ENCODE measurements at regions not wholly inside any gene's neighbourhood (a gene's known extent, or its start where the extent isn't known, plus 50 kb on each side); places are given as distances from the start of the nearest gene placed in this dataset.

- Histone ChIP-seq H3K79me2 (ENCODE audit: control insufficient read depth, insufficient read depth, low read length) (no peaks in the 10 kb centered on the region), H3K27me3 (replicated peaks in 1 of 2; ENCODE audit: control insufficient read depth in 2 of 2, insufficient read depth in 2 of 2, low read length in 1 of 2) (no peaks in the 10 kb centered on the region)
These were observed 207.6 kb upstream of the FOXA2 start for GRCh38 chr20:22791877-22792525.

More at GRCh38 chr20:22791877-22792525, 207.6 kb upstream of the FOXA2 start:
- CTCF ChIA-PET, result no interaction called here
- SMC1A ChIA-PET (ENCODE audit: uncharacterized antibody, unreplicated experiment), result no interaction called here
- no peak overlapping the region for H3K4me3 ChIP-seq
- H3K4me2 ChIP-seq (ENCODE audit: control insufficient read depth, insufficient read depth), result no peak overlapping the region
- H3K36me3 ChIP-seq (ENCODE audit: control insufficient read depth in 2 of 2, insufficient read depth in 2 of 2, low read length in 1 of 2), result no peaks in the 10 kb centered on the region
- no peaks in the 10 kb centered on the region for H3K9me3 ChIP-seq (replicated peaks; ENCODE audit: control insufficient read depth, insufficient read depth, low read length)
- FAIRE-seq (no peak), ATAC-seq (no peak), DNase-seq (ENCODE audit: low read depth, low spot score) (no peak)
- no TSS peak for BruUV-seq (replicated peaks)
- intact Hi-C loops (cut with micrococcal nuclease; ENCODE audit: unreplicated experiment) (no loop called here), in situ Hi-C loops (cut with MboI) (no loop called here)
- no peak overlapping the region for H3K27ac ChIP-seq (ENCODE audit: control insufficient read depth, insufficient read depth)
- 34% methylated on average over 3 of the region's 3 CpGs for WGBS (ENCODE audit: insufficient coverage, insufficient replicate concordance, low lambda C conversion rate, missing lambda C conversion rate)
- RAD21 ChIA-PET (ENCODE audit: unreplicated experiment), result no interaction called here
- POLR2A ChIA-PET, result no interaction called here
- H4K20me1 ChIP-seq (ENCODE audit: control insufficient read depth, insufficient read depth), result no peaks in the 10 kb centered on the region
- TF ChIP-seq CHD1 (IDR thresholded peaks at IDR 0.05; ENCODE audit: low read depth, low read length) (no peak), ETV6 (conservative IDR thresholded peaks at IDR 0.05 in 1 of 2, IDR thresholded peaks at IDR 0.05 in 1 of 2; ENCODE audit: borderline replicate concordance in 1 of 2, low read depth in 1 of 2) (no peak), RFX5 (IDR thresholded peaks at IDR 0.05; ENCODE audit: low read depth, low read length) (no peak), MXI1 (IDR thresholded peaks at IDR 0.05; ENCODE audit: low read depth, low read length) (no peak), NFXL1 (IDR thresholded peaks at IDR 0.05; ENCODE audit: borderline replicate concordance) (no peak), RAD51 (IDR thresholded peaks at IDR 0.05) (no peak), TAF1 (IDR thresholded peaks at IDR 0.05; ENCODE audit: borderline replicate concordance, low read depth, low read length) (no peak), CEBPZ (IDR thresholded peaks at IDR 0.05; ENCODE audit: low read depth, low read length) (no peak)
- TF ChIP-seq, protein P1, sequence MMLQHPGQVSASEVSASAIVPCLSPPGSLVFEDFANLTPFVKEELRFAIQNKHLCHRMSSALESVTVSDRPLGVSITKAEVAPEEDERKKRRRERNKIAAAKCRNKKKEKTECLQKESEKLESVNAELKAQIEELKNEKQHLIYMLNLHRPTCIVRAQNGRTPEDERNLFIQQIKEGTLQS (IDR thresholded peaks at IDR 0.05; ENCODE audit: borderline replicate concordance, extremely low read depth, low read depth, low read length), result no peak
- H3K9ac ChIP-seq (ENCODE audit: control insufficient read depth, insufficient read depth, low read length), result no peak overlapping the region
- H3K4me1 ChIP-seq (ENCODE audit: control insufficient read depth, insufficient read depth, low read length), result no peaks in the 10 kb centered on the region
- no peak overlapping the region for H2AFZ ChIP-seq (ENCODE audit: control insufficient read depth, low read depth, low read length)

Measured in GM12878 (cell line).